ENCODE measurements at regions not wholly inside any gene's neighbourhood (a gene's known extent, or its start where the extent isn't known, plus 50 kb on each side); places are given as distances from the start of the nearest gene placed in this dataset.
"Not testable (repeated sequence)": the region's sequence is repeated elsewhere in the genome, so short reads cannot be mapped to it uniquely, and the experiment has no call there.

GRCh38 chr5:131001507-131001906 is 163.5 kb downstream of the HINT1 start:
- no peak for ATAC-seq

- ATAC-seq = no peak
Observed at GRCh38 chr5:131000289-131000688, 164.8 kb downstream of the HINT1 start.

GRCh38 chr5:130996720-130997119 is 168.3 kb downstream of the HINT1 start:
- not testable (repeated sequence) for ATAC-seq

GRCh38 chr5:130995851-130996250 is 169.2 kb downstream of the HINT1 start:
- ATAC-seq = no peak

- ATAC-seq = no peak
Observed at GRCh38 chr5:130995254-130995515, 169.9 kb downstream of the HINT1 start.

GRCh38 chr5:130994496-130995253 is 170.4 kb downstream of the HINT1 start:
- ATAC-seq = no peak

GRCh38 chr5:130992621-130993020 is 172.4 kb downstream of the HINT1 start:
- no peak for ATAC-seq

GRCh38 chr5:130992095-130992494 is 173.0 kb downstream of the HINT1 start:
- no peak for ATAC-seq

GRCh38 chr5:130985776-130986175 is 179.3 kb downstream of the HINT1 start:
- ATAC-seq = no peak

- no peak for ATAC-seq
Observed at GRCh38 chr5:130981663-130982062, 183.4 kb downstream of the HINT1 start.

GRCh38 chr5:130978475-130978874 is 186.6 kb downstream of the HINT1 start:
- ATAC-seq = no peak

- no peak for ATAC-seq
Observed at GRCh38 chr5:130976493-130976892, 188.6 kb downstream of the HINT1 start.

- ATAC-seq = no peak
Observed at GRCh38 chr5:130975847-130976246, 189.2 kb downstream of the HINT1 start.

- no peak for ATAC-seq
Observed at GRCh38 chr5:130975299-130975698, 189.8 kb downstream of the HINT1 start.

GRCh38 chr5:130974021-130974683 is 190.9 kb downstream of the HINT1 start:
- no peak for ATAC-seq

GRCh38 chr5:130966990-130967525 is 198.0 kb downstream of the HINT1 start:
- ATAC-seq = no peak

- no peak for ATAC-seq
Observed at GRCh38 chr5:130965920-130966319, 199.1 kb downstream of the HINT1 start.

GRCh38 chr5:130965360-130965759 is 199.7 kb downstream of the HINT1 start:
- no peak for ATAC-seq

GRCh38 chr5:130964231-130965202 is 200.5 kb downstream of the HINT1 start:
- no peak for ATAC-seq

- no peak for ATAC-seq
Observed at GRCh38 chr5:130963798-130964197, 201.3 kb downstream of the HINT1 start.

GRCh38 chr5:130957151-130957550 is 207.9 kb downstream of the HINT1 start:
- no peak for ATAC-seq

GRCh38 chr5:130955041-130955440 is 210.0 kb downstream of the HINT1 start:
- no peak for ATAC-seq

- ATAC-seq = no peak
Observed at GRCh38 chr5:130954336-130954735, 210.7 kb downstream of the HINT1 start.

Measured in activated CD4-positive, CD25-positive, alpha-beta regulatory T cell treated with anti-CD3 and anti-CD28 coated beads, Interleukin-2, amount 50 U/mL, for 24 hours (primary cell).